AG04450 (cell line): ENCODE measurements at regions not wholly inside any gene's neighbourhood (a gene's known extent, or its start where the extent isn't known, plus 50 kb on each side); places are given as distances from the start of the nearest gene placed in this dataset.
A peak's percentile ranks its signal among the peaks of the same experiment; 100 is the strongest.

Source experiments
- CTCF ChIA-PET: fragments of 300-600, 350-600 bp; formaldehyde crosslinking; extraction: SDS; loops from one replicate; lab custom pipeline; 2022; ENCODE audit warnings: antibody characterized with exemption, inconsistent platforms; lab: Charles Lee
- POLR2A ChIA-PET: fragments of 350-600 bp; formaldehyde crosslinking; extraction: SDS; loops from one replicate; lab custom pipeline; 2021; ENCODE audit warnings: antibody characterized with exemption, inconsistent platforms; lab: Yijun Ruan, JAX
- DNase-seq: peaks from one replicate; pipeline ENCODE4 v3.0.0-alpha.2; 2011; ENCODE audit warnings: low read depth, low spot score
- H3K27ac ChIP-seq: one replicate; pipeline ENCODE4 v1.5.1; 2012; ENCODE audit warnings: low read depth, low read length, control low read depth
- H3K27me3 ChIP-seq: one replicate; pipeline ENCODE4 v1.6.0; 2012; ENCODE audit warnings: low read length; ENCODE audit not compliant: control insufficient read depth, insufficient read depth
- H3K4me3 ChIP-seq: 2 replicates; pipeline ENCODE4 v1.5.1; 2011; ENCODE audit warnings: mild to moderate bottlenecking, low read depth, low read length, control low read depth
- H3K9me3 ChIP-seq: 2 replicates; pipeline ENCODE4 v1.5.1; 2012; ENCODE audit warnings: low read length; ENCODE audit not compliant: control insufficient read depth, insufficient read depth
- TF ChIP-seq, protein P1 (sequence below): IDR thresholded peaks from 2 replicates; pipeline ENCODE4 v1.5.1; 2011; ENCODE audit warnings: low read depth, low read length, control low read depth, inconsistent platforms

- Histone ChIP-seq H3K9me3 (no peaks in the 10 kb centered on the region), H3K4me3 (no peak overlapping the region), H3K27me3 (no peaks in the 10 kb centered on the region), H3K27ac (no peak overlapping the region)
- POLR2A ChIA-PET: interaction anchor here (0.7 kb wide), 1 partner anchor 12 kb away, joined by 3 read pairs; no protein-coding TSS in a partner anchor
- CTCF ChIA-PET: interaction anchor here (1.8 kb wide), 1 partner anchor 41 kb away, joined by 11 read pairs; no protein-coding TSS in a partner anchor
- TF ChIP-seq, protein P1, sequence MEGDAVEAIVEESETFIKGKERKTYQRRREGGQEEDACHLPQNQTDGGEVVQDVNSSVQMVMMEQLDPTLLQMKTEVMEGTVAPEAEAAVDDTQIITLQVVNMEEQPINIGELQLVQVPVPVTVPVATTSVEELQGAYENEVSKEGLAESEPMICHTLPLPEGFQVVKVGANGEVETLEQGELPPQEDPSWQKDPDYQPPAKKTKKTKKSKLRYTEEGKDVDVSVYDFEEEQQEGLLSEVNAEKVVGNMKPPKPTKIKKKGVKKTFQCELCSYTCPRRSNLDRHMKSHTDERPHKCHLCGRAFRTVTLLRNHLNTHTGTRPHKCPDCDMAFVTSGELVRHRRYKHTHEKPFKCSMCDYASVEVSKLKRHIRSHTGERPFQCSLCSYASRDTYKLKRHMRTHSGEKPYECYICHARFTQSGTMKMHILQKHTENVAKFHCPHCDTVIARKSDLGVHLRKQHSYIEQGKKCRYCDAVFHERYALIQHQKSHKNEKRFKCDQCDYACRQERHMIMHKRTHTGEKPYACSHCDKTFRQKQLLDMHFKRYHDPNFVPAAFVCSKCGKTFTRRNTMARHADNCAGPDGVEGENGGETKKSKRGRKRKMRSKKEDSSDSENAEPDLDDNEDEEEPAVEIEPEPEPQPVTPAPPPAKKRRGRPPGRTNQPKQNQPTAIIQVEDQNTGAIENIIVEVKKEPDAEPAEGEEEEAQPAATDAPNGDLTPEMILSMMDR: no peak
- no peak for DNase-seq
Observed at GRCh38 chr5:160479220-160479619, 57.6 kb downstream of the PTTG1 start.

DNA sequence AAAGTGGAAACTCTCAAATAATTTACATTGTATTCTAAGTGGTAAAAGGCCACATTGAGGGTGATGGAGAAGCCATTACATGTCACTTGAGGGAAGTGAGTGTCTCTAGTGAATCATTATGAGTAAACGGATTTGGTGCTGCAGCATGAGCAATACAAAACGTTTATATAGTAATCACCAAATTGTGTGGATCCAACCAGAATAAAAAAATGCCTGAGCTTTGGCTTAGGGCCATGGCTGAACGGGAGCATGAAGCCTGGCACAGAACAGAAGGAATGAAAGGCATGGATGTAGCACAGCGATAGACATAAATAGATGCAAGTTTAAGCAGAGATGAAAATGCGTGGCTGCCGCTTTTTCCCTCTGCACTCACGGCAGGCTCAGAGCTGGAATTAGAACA lies 58.3 kb downstream of the PTTG1 start:
- ChIA-PET POLR2A (interaction anchor here (0.6 to 1.0 kb wide), 2 partner anchors 20 to 506 kb away, joined by 3 read pairs; no protein-coding TSS in a partner anchor), CTCF (interaction anchor here (1.8 kb wide), 1 partner anchor 42 kb away, joined by 11 read pairs; no protein-coding TSS in a partner anchor)
- no peak overlapping the region for H3K27ac ChIP-seq

DNA sequence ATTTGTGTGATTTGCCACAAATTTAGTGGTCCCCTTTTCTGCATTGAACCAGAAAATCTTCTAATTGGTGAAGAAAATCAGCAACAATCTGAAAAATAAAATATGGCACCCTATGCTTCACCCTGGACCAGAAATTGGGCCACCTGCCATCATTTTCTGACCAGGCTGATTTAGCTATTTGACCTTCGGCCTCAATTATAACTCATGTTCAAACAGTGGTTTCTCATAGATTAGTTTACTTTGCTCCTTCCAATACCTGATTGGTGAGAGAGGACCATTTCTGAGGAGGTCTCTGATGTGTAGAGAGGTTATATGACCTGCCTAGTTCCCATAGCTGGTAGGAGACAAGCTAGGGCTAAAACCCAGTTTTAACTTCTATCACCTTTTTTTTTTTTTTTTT lies 59.0 kb downstream of the PTTG1 start:
- no peak overlapping the region for H3K27ac ChIP-seq
- no peak overlapping the region for H3K4me3 ChIP-seq
- H3K9me3 ChIP-seq: no peaks in the 10 kb centered on the region
- H3K27me3 ChIP-seq: no peaks in the 10 kb centered on the region
- POLR2A ChIA-PET: no interaction called here
- TF ChIP-seq, protein P1: no peak
- no peak for DNase-seq
- CTCF ChIA-PET: interaction anchor here (0.9 to 1.8 kb wide), 2 partner anchors 27 to 43 kb away, joined by 3 to 11 read pairs; no protein-coding TSS in a partner anchor

More for the DNA sequence above, 58.3 kb downstream of the PTTG1 start:
- TF ChIP-seq, protein P1: no peak
- Histone ChIP-seq H3K9me3 (no peaks in the 10 kb centered on the region), H3K27me3 (no peaks in the 10 kb centered on the region), H3K4me3 (no peak overlapping the region)
- DNase-seq: peak; percentile 45

GRCh38 chr5:160484678-160485077 lies 63.0 kb downstream of the PTTG1 start:
- DNase-seq: no peak
- ChIA-PET CTCF (interaction anchor here (5.0 kb wide), 1 partner anchor 46 kb away, joined by 28 read pairs; no protein-coding TSS in a partner anchor), POLR2A (no interaction called here)
- Histone ChIP-seq H3K4me3 (no peak overlapping the region), H3K9me3 (no peaks in the 10 kb centered on the region), H3K27ac (no peak overlapping the region), H3K27me3 (peaks cover 2% of the 10 kb centered on the region)
- TF ChIP-seq, protein P1: no peak

GRCh38 chr5:160485364-160485969 lies 63.8 kb downstream of the PTTG1 start:
- ChIA-PET CTCF (interaction anchor here (1.1 to 5.0 kb wide), 2 partner anchors 23 to 47 kb away, joined by 5 to 28 read pairs; no protein-coding TSS in a partner anchor), POLR2A (no interaction called here)
- Histone ChIP-seq H3K27me3 (peaks cover 2% of the 10 kb centered on the region), H3K4me3 (no peak overlapping the region), H3K27ac (no peak overlapping the region), H3K9me3 (no peaks in the 10 kb centered on the region)
- DNase-seq: no peak
- TF ChIP-seq, protein P1: no peak
